T-helper 2 cell treated with Interferon-gamma antibody and Interleukin-4, amounts not matched to agents 5 μg/mL and 100 μg/mL, for 36 hours (primary cell): ENCODE measurements at regions not wholly inside any gene's neighbourhood (a gene's known extent, or its start where the extent isn't known, plus 50 kb on each side); places are given as distances from the start of the nearest gene placed in this dataset.
"Not testable (repeated sequence)": the region's sequence is repeated elsewhere in the genome, so short reads cannot be mapped to it uniquely, and the experiment has no call there.

ENCODE experiments used
- DNase-seq: peaks from one replicate; pipeline ENCODE4 v3.0.0; 2021; ENCODE audit warnings: low spot score
- H3K27ac Mint-ChIP-seq: one replicate; pipeline ENCODE4 v1.8.0; 2021; ENCODE audit warnings: mild to moderate bottlenecking, mixed read lengths
- H3K27me3 Mint-ChIP-seq: one replicate; pipeline ENCODE4 v1.8.0; 2021; ENCODE audit warnings: low read depth, mixed read lengths
- H3K36me3 Mint-ChIP-seq: one replicate; pipeline ENCODE4 v1.8.0; 2021; ENCODE audit warnings: low read depth, mixed read lengths
- H3K4me1 Mint-ChIP-seq: one replicate; pipeline ENCODE4 v1.8.0; 2021; ENCODE audit warnings: low read depth, mixed read lengths
- H3K4me3 Mint-ChIP-seq: one replicate; pipeline ENCODE4 v1.8.0; 2022; ENCODE audit warnings: mild to moderate bottlenecking, moderate library complexity, mixed read lengths
- H3K9me3 Mint-ChIP-seq: one replicate; pipeline ENCODE4 v1.8.0; 2021; ENCODE audit warnings: mixed read lengths

GRCh38 chr13:47718556-47718955, 282.5 kb downstream of the SUCLA2 start:
- H3K4me1 Mint-ChIP-seq = no peaks in the 10 kb centered on the region
- no peaks in the 10 kb centered on the region for H3K36me3 Mint-ChIP-seq
- H3K27ac Mint-ChIP-seq = no peak overlapping the region
- DNase-seq = no peak
- H3K9me3 Mint-ChIP-seq = peaks cover 7% of the 10 kb centered on the region
- H3K27me3 Mint-ChIP-seq = no peaks in the 10 kb centered on the region
- H3K4me3 Mint-ChIP-seq = no peak overlapping the region

DNA sequence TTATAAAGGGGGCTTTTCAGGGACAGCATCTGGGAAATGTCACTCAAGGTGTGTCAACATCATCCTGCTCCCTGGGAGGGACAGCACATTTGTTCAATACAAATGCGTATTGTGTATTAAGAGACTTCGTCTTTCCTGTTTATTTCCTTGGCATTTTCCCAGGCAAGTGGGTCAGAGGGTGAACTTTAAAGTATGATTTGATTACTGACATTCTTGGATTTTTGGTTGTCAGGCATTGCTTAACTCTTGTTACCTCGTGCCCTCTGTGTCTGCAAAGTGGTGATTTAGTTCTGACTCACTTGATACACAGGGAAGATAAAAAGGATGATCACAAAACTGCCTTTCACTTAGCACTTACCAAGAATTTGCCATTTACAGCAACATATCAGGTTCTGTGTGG, 292.7 kb downstream of the SUCLA2 start:
- no peaks in the 10 kb centered on the region for H3K36me3 Mint-ChIP-seq
- no peaks in the 10 kb centered on the region for H3K4me1 Mint-ChIP-seq
- H3K4me3 Mint-ChIP-seq = no peak overlapping the region
- no peak overlapping the region for H3K27ac Mint-ChIP-seq
- peaks cover 8% of the 10 kb centered on the region for H3K9me3 Mint-ChIP-seq
- DNase-seq = no peak
- peaks cover 1% of the 10 kb centered on the region for H3K27me3 Mint-ChIP-seq

DNA sequence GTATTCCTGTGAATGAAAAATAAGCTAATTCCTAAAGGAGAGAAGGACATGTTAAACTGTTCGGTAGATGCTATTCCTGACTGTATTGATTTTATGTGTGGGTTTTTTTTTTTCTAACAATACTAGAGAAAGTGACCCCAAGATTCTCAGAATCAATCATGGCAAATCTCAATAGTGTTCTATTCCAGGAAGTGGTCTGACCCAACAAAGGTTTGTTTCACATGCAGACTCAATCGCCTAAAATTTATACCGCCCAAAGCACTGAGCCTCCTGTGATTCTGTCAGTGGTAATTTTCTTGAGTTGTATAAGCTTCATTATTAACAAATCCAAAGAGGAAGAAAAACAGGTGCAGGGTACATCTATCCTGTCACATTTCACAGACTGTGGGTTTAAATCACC, 293.7 kb downstream of the SUCLA2 start:
- Mint-ChIP-seq H3K4me1 (no peaks in the 10 kb centered on the region), H3K4me3 (no peak overlapping the region)

DNA sequence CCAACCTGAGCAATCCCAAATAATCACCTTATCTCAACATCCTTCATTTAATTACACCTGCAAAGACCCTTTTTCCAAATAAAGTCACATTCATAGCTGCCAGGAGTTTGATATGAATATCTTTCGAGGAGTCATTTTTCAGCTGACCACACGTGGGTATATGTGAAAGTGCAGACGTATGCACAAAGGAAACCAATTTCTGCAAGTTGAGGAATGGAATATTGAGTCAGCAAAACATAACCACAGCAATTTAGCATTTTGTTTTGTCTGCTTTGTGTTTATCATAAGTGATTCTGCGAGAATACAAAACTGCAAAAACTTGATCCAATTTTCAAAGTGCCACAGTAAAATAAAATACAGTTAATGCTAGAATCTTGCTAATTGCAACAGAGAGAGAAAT, 295.9 kb downstream of the SUCLA2 start:
- peaks cover 1% of the 10 kb centered on the region for H3K27me3 Mint-ChIP-seq
- H3K9me3 Mint-ChIP-seq = no peaks in the 10 kb centered on the region
- no peak overlapping the region for H3K27ac Mint-ChIP-seq
- H3K4me1 Mint-ChIP-seq = no peaks in the 10 kb centered on the region
- H3K36me3 Mint-ChIP-seq = no peaks in the 10 kb centered on the region
- DNase-seq = no peak
- H3K4me3 Mint-ChIP-seq = no peak overlapping the region

More for the DNA sequence above, 293.7 kb downstream of the SUCLA2 start:
- Mint-ChIP-seq H3K36me3 (no peaks in the 10 kb centered on the region), H3K9me3 (peaks cover 5% of the 10 kb centered on the region), H3K27ac (no peak overlapping the region), H3K27me3 (peaks cover 1% of the 10 kb centered on the region)
- no peak for DNase-seq

DNA sequence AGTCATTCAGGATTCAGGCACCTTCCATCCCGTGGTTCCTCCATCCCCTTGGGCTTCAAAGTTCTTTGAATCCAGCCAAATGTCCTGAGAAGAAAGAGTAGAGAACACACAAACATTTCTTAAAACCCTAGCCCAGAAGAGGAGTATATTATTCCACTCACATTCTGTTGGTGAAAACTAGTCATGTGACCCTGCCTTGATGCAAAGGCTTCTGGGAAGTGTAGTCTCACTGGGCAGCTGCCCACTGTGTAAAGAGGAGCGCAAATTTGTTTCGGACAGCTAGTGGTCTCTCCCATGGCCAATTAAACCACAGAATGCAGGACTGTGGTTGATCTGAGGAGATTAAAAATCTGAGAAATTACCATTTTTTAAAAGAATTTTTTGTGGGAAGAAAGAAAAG, 304.4 kb downstream of the SUCLA2 start:
- Mint-ChIP-seq H3K9me3 (no peaks in the 10 kb centered on the region), H3K36me3 (no peaks in the 10 kb centered on the region), H3K27me3 (no peaks in the 10 kb centered on the region), H3K4me1 (no peaks in the 10 kb centered on the region), H3K4me3 (no peak overlapping the region), H3K27ac (no peak overlapping the region)
- DNase-seq = no peak

- Mint-ChIP-seq H3K4me3 (no peak overlapping the region), H3K4me1 (no peaks in the 10 kb centered on the region), H3K27ac (no peak overlapping the region), H3K9me3 (no peaks in the 10 kb centered on the region), H3K36me3 (no peaks in the 10 kb centered on the region), H3K27me3 (no peaks in the 10 kb centered on the region)
- no peak for DNase-seq
Measured at GRCh38 chr13:47687577-47687976, 313.5 kb downstream of the SUCLA2 start.

- not testable (repeated sequence) for H3K27ac Mint-ChIP-seq, DNase-seq, H3K27me3 Mint-ChIP-seq, H3K36me3 Mint-ChIP-seq, H3K4me3 Mint-ChIP-seq, H3K9me3 Mint-ChIP-seq, H3K4me1 Mint-ChIP-seq
Measured at GRCh38 chr13:47685156-47685555, 315.9 kb downstream of the SUCLA2 start.

DNA sequence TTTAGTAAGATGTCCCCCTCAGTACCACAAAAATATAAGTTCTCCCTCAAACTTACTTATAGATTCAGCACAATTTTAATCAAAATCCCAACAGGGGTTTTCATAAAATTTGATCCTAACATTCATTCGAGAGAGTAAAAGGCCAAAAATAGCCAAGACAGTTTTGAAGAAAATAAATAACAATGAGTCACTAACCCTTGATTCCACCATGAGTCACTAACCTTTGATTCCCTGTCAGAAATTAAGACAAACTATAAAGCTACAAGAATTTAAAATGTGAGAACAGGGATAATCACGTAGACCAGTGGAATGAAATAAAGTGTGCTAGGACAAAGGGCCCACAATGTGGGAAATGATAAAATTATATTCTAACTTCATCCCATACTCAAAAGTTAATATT, 320.3 kb downstream of the SUCLA2 start:
- Mint-ChIP-seq H3K4me3 (no peak overlapping the region), H3K27me3 (no peaks in the 10 kb centered on the region), H3K36me3 (no peaks in the 10 kb centered on the region), H3K4me1 (no peaks in the 10 kb centered on the region), H3K9me3 (no peaks in the 10 kb centered on the region), H3K27ac (no peak overlapping the region)
- DNase-seq = no peak

GRCh38 chr13:47679401-47679800, 321.7 kb downstream of the SUCLA2 start:
- no peak overlapping the region for H3K27ac Mint-ChIP-seq
- H3K4me1 Mint-ChIP-seq = no peaks in the 10 kb centered on the region
- no peaks in the 10 kb centered on the region for H3K36me3 Mint-ChIP-seq
- H3K4me3 Mint-ChIP-seq = no peak overlapping the region
- DNase-seq = no peak
- H3K9me3 Mint-ChIP-seq = no peaks in the 10 kb centered on the region
- H3K27me3 Mint-ChIP-seq = no peaks in the 10 kb centered on the region

DNA sequence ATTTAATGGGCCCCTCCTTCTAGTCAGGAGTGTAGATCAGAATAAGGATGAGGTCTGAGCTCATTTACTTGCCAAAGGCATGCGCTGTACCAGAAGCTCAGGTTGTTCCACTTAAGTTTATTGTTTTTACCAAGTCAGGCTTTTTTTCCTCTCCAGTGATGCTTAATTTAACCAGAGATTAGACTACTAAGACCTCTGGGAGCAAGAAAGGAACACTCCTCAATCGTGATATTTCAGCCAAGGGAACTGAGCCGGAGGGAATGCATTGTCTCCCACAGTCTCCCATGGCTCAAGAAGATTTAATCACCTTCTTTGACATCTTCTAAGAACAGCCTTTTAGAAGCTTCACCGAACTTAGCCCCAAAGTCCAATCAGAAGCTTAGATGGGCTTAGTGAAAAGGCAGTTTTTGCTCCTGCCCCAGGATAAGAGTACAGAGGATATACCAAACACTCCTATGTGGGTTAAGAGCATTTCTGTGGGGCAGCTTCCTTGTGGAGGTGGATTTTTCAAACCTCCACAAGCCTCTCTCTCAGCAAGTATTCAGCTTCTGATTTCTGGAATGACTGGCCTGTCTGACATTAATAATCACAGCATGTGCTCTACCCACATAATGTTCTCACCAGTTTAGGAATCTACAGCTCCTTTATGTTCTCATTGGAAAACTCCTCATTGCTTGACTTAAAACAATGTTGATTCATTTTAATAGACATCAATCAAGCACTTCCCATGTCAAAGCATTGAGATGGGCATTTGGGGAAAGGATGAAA, 322.7 kb downstream of the SUCLA2 start:
- H3K4me1 Mint-ChIP-seq = no peaks in the 10 kb centered on the region
- no peaks in the 10 kb centered on the region for H3K27me3 Mint-ChIP-seq
- H3K9me3 Mint-ChIP-seq = no peaks in the 10 kb centered on the region
- H3K4me3 Mint-ChIP-seq = no peak overlapping the region
- no peak for DNase-seq
- H3K36me3 Mint-ChIP-seq = no peaks in the 10 kb centered on the region
- no peak overlapping the region for H3K27ac Mint-ChIP-seq

GRCh38 chr13:47675871-47676270, 325.2 kb downstream of the SUCLA2 start:
- Mint-ChIP-seq H3K27me3 (no peaks in the 10 kb centered on the region), H3K4me3 (no peak overlapping the region), H3K9me3 (no peaks in the 10 kb centered on the region), H3K4me1 (no peaks in the 10 kb centered on the region), H3K27ac (no peak overlapping the region), H3K36me3 (no peaks in the 10 kb centered on the region)
- DNase-seq = no peak

DNA sequence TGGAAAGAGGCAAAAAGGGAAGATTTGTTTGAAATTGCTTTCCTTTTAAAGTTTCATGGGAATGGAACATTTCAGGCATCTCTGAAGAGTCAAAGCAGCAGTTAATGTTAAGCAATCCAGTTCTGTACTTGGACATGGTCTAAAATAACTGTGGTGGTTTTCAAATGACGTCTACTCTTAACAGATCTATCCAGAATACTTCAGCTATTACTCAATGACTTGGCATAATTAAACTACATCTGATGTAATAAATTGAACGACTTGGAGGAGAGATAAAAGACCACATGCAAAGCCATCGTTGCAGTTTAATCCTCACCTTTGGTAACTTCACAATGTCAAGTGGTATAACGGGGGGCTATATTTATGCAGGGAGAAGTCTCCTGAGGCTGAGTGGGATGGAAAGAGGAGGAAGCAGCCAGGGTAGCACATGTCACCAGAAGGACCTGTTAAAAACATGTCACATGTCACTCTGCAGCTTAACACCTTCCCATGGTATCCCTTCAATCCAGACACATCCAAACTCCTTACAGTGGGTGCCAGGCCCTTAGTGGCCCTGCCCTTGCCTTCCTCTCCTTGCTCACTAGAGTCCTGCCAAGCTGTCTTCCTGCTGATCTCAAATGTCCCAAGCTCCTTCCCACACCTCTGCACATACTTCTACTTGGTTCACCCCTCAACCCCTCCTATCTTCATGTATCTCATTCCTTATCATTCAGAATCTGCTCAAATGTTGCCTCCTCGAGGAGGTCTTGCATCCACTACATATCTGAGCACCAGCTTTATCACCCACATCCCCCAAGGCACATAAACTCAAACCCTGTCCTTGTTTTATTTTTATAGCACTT, 327.8 kb downstream of the SUCLA2 start:
- H3K4me3 Mint-ChIP-seq = no peak overlapping the region
- no peaks in the 10 kb centered on the region for H3K36me3 Mint-ChIP-seq
- H3K4me1 Mint-ChIP-seq = no peaks in the 10 kb centered on the region
- H3K27me3 Mint-ChIP-seq = no peaks in the 10 kb centered on the region
- H3K9me3 Mint-ChIP-seq = no peaks in the 10 kb centered on the region
- no peak for DNase-seq
- H3K27ac Mint-ChIP-seq = no peak overlapping the region

GRCh38 chr13:47672245-47673008, 328.6 kb downstream of the SUCLA2 start:
- Mint-ChIP-seq H3K4me3 (no peak overlapping the region), H3K9me3 (no peaks in the 10 kb centered on the region), H3K36me3 (no peaks in the 10 kb centered on the region), H3K4me1 (no peaks in the 10 kb centered on the region), H3K27ac (no peak overlapping the region), H3K27me3 (no peaks in the 10 kb centered on the region)
- DNase-seq = no peak

GRCh38 chr13:47671776-47672175, 329.3 kb downstream of the SUCLA2 start:
- no peaks in the 10 kb centered on the region for H3K27me3 Mint-ChIP-seq
- DNase-seq = no peak
- H3K27ac Mint-ChIP-seq = no peak overlapping the region
- H3K4me3 Mint-ChIP-seq = no peak overlapping the region
- H3K9me3 Mint-ChIP-seq = no peaks in the 10 kb centered on the region
- no peaks in the 10 kb centered on the region for H3K4me1 Mint-ChIP-seq
- H3K36me3 Mint-ChIP-seq = no peaks in the 10 kb centered on the region
